ENCODE measurements at regions not wholly inside any gene's neighbourhood (a gene's known extent, or its start where the extent isn't known, plus 50 kb on each side); places are given as distances from the start of the nearest gene placed in this dataset.
"Not testable (repeated sequence)": the region's sequence is repeated elsewhere in the genome, so short reads cannot be mapped to it uniquely, and the experiment has no call there.

DNA sequence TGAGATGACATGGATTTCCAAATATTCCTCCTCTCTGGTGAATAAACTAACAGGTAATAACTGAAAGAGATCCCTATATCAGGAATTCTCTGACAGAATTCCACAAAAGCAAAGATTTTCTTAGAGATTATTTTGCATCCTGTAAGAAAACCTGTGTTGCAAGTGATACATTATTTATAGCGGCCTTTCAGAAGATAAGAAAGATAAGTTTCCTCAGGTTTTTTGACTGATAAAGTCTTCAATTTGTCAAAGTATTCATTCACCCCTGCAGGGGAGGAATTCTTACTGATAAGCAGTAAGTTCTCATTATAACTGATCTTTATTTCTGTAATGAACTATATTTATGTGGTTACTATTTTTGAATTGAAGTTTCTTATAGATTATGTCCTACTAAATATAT, 554.0 kb downstream of the ARL4A start:
- no peak for DNase-seq

DNA sequence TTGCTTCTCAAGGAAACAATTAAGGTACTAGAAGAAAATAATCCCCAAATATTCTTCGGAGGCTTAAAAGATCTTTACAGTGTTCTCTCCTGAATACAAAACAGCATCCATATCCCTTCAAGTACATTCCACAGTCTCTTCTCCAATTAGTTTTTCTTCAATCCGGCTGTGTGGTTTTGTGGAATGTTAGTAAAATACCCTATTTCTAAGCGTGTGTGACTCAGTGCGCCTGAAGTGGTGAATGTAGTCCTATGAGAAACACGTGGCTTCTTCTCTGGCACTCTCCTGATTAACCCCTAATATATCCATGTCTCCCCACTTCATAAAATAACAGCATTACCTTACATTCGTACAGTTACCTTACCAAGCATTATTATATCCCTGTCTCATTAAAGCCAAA, 570.2 kb downstream of the ARL4A start:
- DNase-seq = no peak

- DNase-seq = no peak
These were observed 571.0 kb downstream of the ARL4A start for GRCh38 chr7:13258386-13258785.

DNA sequence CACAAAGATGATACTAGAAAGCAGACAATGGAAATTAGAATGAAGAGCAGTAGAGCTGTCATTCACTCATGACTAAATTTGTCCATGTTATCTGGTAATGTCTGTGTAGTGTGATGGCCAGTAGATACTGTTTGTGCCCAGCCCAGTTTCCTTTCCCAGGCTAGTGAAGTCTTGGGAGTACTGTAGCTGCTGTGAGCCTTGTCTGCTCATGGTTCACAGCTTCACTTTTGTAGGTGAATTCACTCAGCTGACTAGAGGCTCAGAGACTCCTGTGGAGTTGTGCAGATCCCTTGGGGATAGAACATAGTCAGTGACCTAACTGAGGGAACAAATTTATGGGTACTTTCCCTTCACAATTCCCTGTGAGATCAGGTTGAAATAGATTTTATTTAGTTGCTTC, 572.5 kb downstream of the ARL4A start:
- DNase-seq = no peak

GRCh38 chr7:13262929-13263530, 575.6 kb downstream of the ARL4A start:
- peak; percentile 19 for DNase-seq

- DNase-seq = no peak
These were observed 577.8 kb downstream of the ARL4A start for GRCh38 chr7:13265271-13265670.

DNA sequence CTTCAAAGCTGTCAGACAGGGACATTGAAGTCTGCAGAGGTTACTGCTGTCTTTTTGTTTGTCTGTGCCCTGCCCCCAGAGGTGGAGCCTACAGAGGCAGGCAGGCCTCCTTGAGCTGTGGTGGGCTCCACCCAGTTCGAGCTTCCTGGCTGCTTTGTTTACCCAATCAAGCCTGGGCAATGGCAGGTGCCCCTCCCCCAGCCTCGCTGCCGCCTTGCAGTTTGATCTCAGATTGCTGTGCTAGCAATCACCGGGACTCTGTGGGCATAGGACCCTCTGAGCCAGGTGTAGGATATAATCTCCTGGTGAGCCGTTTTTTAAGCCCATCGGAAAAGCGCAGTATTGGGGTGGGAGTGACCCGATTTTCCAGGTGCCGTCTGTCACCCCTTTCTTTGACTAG, 586.8 kb downstream of the ARL4A start:
- not testable (repeated sequence) for DNase-seq

DNA sequence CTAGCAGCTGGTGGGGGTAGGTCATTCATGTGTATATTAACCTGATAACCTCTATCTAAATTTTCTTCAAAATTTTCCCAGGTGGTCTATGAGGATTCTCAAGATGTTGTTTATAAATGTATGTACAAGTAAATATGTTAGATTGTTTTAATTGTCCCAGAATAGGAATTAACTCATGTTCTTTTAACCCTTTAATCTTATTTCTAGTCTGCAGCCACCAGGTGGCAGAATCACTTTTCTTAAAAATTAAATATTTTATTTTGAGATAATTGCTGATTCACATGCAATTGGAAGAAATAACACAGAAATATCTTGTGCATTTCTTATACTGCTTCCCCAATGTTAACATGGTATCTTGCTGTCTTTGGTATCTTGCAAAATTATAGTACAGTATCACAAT, 589.5 kb downstream of the ARL4A start:
- no peak for DNase-seq

DNA sequence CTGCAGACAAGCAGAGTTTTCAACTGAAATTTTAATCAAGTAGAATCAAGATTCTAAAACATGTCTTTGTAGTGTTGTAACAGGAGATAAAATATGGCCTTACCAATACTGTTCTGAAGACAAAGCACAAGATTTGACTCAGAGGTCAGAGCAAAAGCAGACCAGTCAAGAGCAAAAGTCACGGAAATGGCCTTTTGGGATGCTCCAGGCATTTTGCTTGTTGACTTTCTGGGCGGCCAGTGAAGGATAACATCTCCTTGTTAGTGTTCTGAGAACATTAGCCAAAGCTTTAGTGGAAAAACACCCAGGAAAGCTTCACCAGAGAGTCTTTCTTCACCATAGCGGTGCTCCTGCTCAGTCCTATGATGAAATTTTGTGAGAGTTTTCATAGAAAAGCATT, 590.6 kb downstream of the ARL4A start:
- DNase-seq = no peak

DNA sequence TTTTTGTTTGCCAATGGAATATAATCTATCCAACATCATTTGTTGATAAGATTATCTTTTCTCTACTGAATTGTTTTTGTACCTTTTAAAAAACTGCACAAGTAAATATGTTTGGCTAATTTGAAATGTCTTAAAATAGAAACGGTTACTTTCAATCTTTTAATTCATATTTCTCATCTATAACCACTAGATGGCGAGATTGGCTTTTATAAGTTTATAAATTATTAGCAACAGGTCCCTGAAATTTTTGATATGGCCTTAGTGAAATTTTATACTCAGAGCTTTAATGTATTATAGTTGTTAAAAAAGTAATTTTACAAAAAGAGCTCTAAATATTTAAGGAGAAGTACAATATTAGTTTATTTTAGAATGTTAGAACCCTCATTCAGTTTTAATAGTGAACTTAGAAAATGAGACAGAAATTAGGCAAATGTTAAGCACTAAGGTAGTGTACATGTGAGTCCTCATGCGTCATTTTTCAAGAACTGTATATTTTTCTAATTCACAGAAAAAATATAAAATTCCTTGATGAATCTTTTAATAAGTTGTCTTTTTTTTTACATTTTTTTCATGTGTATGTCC, 592.5 kb downstream of the ARL4A start:
- DNase-seq = peak; percentile 50

DNA sequence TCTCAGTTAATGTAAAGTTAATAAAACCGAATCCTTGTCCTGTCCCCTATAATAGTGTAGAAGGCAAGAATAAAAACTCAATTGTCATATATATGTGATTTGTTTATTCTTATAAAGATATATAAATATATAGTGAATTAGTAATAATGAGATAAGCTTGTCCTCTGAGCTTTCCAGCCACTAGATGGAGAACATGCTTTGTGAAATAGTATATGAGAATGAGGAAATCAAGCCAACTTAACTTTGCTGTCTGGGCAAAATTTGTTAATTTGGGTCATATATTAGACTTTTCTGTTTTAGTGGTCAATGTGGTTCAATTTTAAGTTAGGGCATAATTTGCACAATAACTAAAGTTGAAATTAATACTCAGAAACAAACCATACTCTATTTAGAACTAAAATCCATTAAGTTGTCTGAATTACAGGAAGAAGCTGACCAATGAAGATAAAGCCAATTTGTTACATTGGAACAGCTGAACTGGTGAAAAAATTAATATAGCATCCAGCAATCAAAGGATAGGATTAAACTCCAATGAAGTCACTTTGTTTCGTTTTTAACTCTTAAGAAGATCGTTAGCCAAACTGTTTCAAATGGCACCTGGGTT, 595.0 kb downstream of the ARL4A start:
- peak; percentile 20 for DNase-seq

- no peak for DNase-seq
These were observed 599.5 kb downstream of the ARL4A start for GRCh38 chr7:13286916-13287315.

DNA sequence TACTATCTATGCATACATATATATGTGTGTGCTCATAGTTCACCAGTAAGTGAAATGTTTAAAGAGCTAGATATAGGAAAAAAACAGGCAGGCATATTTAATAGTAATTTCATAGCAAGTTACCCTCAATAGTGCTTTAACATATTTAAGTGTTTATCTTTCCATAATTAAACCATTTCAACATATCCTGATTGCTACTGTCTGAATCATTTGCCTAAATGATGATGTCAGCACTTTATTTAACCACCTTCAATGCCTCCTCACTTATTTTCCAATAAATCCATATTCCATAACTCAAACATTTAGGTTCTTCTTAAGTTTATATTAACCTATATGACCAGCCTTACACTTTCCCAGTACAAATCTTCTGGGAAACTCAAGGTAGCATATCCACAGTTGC, 601.1 kb downstream of the ARL4A start:
- no peak for DNase-seq

DNA sequence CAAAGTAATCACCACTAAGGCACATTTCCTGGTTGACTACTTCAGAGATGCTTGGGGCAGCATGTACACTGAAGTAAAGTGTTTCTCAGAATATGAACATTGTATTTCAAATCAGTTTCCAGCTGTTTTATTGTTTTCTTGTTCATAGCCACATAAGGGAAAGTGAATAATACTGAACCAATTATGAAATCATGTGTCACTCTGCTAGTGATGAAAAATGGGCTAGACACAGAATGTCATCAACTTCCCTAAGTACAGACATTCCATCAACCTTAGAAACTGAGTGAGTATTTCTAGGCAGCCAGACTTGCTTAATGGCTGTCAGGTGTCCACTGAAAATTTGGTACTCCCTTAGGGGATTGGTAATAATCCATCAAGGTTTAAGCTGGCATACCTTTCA, 603.5 kb downstream of the ARL4A start:
- no peak for DNase-seq

DNA sequence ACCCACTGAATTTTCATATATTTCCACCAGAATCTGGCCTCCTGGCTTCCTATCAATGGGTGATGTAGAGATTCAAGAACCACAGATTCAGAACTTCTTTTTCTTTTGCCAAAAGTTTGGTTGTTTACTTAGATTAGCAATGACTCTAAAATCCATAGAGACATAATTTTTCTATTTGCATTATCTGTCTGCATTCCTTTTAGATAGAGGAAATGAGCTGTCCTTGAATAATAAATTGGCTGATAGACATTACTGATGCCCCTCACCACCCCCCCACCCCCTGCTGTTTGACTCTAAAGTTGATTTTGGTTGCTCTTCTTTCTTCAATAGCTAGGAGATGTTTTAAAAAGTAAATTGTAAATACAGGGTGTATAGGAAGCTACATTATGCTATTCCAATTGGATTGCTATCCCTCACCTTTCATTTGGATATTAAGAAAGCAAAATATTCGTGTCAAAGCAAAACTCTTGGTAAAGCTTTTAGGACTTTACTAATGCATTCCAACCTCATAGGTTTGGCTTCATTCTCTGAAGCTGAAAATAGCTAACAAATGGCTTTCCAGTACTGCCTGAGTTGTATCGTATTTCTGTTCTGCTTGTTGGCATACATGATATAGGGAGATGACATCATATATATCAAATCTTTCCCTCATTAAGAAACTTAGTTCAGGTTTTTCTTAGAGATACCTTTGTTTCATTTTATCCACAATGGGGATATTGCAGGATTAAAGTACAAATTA, 606.0 kb downstream of the ARL4A start:
- DNase-seq = no peak

- DNase-seq = no peak
These were observed 619.6 kb downstream of the ARL4A start for GRCh38 chr7:13307040-13307439.

- no peak for DNase-seq
These were observed 621.0 kb downstream of the ARL4A start for GRCh38 chr7:13308423-13308822.

GRCh38 chr7:13309535-13309934, 622.1 kb downstream of the ARL4A start:
- DNase-seq = no peak

DNA sequence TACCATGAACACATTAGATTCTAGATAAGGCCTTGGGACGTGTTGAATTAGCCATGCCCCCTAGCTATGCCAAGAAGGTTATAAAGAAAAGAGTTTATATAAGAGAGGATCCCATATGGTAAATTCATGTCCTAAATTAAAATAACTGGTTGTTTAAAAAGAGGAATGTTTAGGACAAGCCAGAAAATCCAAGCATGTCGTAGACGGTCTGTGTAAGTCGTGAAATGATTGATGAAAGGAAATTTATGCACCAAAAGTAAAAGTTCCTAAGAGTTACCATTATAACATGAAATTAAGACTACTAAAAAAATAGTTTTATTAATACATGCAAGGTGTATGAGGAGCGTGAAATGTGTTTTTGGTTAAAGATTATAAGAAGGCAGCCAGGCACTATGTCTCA, 624.9 kb downstream of the ARL4A start:
- DNase-seq = no peak

DNA sequence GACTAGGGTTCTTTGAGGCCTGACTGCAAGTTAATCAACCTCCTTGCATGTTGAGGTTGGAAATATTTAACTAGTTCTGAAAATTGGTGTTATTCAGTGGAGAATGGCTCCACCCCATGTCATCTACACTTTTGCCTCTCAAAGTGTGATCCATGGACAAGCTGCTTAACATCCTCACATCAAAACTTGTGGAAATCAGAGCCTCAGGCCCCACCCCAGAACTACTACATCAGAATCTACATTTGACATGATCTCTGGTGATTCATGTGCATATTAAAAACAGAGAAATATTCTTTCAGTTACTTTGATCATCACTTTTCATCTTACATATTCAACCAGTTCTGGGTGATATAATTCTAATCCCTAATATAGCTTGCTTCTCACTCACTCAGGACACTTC, 632.9 kb downstream of the ARL4A start:
- no peak for DNase-seq

DNA sequence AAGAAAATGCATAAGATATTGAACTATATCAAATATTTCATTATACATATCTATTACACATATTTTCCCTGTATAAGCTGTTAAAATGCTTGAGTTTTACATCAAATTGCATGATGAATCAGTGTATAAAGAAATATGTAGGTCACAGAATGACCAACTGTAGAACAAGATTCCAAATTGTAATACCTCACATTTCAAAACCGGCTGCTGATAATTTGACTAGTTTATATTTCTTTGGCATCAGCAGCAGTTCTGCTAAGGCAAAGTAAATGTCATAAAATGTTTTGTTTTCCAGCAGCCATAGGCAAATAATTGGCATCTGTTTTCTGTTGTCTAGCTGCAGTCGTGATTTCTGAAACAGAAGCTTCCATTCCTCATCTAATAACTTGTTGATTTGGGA, 633.9 kb downstream of the ARL4A start:
- DNase-seq = no peak

GRCh38 chr7:13322126-13322525, 634.7 kb downstream of the ARL4A start:
- DNase-seq = no peak

DNA sequence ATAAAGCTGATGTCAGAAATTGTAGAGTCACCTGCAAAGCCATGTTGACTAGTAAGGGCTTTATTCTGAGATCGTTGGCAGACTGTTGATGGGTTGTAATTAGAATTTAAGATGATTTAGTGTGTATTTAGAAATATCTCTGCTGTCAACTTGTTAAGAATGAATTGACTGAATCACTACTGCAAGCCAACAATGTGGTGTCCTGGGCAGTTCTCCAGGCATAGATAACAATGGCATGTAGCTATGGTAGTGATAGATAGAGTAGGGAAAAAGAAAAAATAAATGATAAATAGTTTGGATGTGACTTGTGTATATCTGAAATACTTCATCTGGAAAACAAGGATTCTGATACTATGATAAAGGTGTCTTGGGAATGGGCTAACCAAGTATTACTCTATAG, 640.2 kb downstream of the ARL4A start:
- DNase-seq = no peak

GRCh38 chr7:13333371-13333770, 645.9 kb downstream of the ARL4A start:
- no peak for DNase-seq

Measured in NCI-H1105 (cell line).